HG02970 (cell line): ENCODE measurements at regions not wholly inside any gene's neighbourhood (a gene's known extent, or its start where the extent isn't known, plus 50 kb on each side); places are given as distances from the start of the nearest gene placed in this dataset.
"Not testable (repeated sequence)": the region's sequence is repeated elsewhere in the genome, so short reads cannot be mapped to it uniquely, and the experiment has no call there.

Experiments used
- ATAC-seq: cut with Tn5 transposase; IDR thresholded peaks from one replicate; pipeline ENCODE4 v1.9.1; 2021; ENCODE audit warnings: mild to moderate bottlenecking, moderate library complexity, moderate number of reproducible peaks; ENCODE audit not compliant: unreplicated experiment, low FRiP score

GRCh38 chr5:130868186-130868840 is 296.7 kb downstream of the HINT1 start:
- ATAC-seq, result no peak

DNA sequence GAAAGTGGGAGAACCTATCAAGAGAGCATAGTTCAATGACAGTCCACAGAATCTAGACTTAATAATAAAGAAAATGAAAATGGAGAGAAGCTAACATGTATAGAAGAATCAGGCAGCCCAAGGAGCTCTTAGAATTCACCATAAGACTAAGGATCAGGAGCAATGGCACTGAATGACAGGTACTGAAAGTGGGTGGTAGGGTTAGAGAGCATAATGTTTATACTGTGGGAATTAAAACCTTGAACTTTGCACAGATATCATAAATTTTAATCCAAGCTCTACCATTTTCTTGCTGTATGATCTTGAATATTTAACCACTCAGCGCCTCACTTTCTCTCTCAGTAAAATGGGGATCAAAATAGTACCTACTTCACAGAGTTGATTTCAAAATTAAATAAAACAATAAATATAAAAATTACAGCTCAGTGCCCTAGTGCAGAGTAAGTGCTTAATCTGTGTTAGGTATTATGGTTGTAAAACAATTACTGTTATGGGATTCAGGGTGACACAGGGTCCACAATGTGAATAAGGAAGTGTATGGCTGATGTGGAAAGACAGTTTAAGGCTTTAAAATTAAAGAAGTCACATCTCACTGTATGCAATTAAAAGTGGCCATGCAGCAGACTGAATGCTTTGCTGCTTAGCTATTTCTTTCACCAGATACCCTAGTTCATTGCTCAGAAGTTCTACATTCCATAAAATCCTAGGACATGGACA is 319.8 kb downstream of the HINT1 start:
- ATAC-seq, result no peak

GRCh38 chr5:130836729-130837649 is 328.1 kb downstream of the HINT1 start:
- no peak for ATAC-seq

DNA sequence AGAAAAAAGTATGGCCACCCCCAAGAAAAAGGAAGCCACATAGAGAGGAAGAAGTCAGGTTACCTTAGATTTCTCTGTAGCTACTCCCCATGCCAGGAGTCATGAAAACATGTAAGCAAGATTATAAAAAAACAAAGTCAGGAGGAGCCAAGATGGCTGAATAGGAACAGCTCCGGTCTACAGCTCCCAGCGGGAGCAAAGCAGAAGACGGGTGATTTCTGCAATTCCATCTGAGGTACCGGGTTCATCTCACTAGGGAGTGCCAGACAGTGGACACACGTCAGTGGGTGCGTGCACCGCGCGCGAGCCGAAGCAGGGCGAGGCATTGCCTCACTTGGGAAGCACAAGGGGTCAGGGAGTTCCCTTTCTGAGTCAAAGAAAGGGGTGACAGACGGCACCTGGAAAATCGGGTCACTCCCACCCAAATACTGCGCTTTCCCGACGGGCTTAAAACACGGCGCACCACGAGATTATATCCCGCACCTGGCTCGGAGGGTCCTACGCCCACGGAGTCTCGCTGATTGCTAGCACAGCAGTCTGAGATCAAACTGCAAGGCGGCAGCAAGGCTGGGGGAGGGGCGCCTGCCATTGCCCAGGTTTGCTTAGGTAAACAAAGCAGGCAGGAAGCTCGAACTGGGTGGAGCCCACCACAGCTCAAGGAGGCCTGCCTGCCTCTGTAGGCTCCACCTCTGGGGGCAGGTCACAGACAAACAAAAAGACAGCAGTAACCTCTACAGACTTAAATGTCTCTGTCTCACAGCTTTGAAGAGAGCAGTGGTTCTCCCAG is 347.3 kb downstream of the HINT1 start:
- not testable (repeated sequence) for ATAC-seq

DNA sequence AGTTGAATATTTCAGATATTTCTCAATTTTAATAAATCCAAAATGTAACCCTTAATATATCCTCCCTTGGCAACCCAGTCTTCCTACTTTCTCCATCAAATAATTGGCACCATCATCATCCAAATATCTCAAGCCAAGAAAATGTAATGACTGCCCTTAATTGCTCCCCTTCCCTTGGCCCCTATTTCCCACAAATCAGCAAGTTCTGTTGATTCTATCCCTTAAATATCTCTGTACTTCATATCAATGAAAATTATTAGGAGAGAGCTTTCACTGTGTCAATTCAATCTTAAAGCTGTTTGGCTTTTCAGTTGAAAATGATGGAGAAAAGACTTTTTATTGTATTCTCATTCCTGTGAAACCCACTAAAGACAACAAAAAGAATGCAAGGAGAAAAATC is 349.8 kb downstream of the HINT1 start:
- no peak for ATAC-seq

DNA sequence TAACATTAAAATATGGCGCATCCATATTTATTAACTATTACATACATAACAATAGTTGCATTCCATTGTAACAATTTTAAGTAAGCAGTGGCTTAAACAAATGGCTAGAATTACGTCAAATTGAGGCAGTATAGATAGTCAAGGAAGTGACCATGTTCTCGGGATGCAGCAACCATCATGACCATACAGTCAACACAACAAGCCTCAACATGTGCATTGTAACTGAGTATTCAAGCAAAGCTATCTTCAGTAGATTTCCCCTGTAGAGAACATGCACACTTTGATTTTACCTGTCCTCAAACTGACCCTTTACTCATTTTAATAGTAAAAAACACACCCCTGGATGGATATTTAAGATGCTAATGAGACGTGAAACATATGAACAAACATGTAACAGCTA is 356.4 kb downstream of the HINT1 start:
- ATAC-seq, result no peak

DNA sequence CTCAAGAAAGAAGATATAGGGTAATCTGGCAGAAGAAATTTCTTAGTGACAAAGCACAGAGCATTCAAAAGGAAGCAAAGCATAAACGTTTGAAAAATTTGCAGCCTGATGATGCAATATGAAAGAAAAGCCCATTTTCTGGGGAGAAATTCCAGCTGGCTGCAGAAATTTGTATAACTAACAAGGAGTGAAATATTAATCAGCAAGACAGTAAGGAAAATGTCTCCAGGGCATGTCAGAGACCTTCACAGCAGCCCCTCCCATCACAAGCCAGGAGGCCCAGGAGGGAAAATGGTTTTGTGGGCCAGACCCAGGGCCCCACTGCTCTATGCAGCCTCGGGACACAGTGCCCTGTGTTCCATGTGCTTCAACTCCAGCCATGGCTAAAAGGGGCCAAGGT is 359.4 kb downstream of the HINT1 start:
- no peak for ATAC-seq

DNA sequence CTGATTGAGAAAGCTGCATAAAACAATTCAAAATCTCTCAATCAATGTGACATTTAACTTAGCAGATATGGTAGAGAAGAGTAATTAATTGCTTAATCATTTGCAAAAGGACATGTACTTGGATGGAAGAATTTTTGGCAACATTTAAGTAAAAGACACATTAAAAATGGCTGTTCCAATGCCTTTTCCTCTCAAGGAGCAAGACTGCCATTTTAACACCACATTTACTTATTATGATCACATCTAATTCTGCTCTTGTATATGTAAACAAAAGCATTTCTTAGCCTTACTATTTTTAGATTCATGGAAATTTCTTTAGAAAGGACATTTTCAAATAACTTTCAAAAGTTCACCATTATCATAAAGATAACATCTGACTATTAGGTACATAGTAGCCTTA is 360.0 kb downstream of the HINT1 start:
- ATAC-seq, result no peak

GRCh38 chr5:130801963-130802362 is 363.1 kb downstream of the HINT1 start:
- ATAC-seq, result no peak

DNA sequence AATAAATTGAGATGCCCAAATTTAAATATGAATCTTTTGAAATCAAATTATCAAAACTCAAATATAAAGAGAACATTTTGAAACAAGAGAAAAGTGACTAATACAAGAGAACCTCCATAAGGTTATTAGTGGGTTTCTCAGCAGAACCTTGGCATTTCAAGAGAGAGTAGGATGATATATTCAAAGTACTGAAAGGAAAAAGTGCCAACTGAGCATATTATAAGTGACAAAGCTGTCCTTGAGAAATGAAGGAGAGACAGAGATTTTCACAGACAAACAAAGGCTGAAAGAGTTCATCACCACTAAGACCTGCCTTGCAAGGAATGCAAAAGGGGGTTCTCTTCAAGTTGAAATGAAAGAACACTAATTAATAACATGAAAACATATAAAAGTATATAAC is 366.0 kb downstream of the HINT1 start:
- no peak for ATAC-seq

DNA sequence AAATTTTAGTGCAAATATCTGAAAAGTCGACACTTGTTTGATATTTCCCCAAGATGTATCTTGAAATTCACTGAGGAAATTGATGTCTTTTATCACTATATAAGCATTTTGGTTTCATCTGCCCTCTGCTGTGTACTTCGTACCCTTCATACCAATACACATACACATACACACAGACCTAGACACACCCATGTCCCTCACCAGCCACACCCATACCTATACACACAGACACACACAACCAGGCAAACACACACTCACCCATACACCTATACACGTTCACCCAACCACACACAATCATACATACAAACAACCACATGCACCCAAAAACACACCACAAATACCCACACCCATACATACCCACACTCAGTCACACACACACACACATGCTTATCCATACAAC is 367.8 kb downstream of the HINT1 start:
- no peak for ATAC-seq

DNA sequence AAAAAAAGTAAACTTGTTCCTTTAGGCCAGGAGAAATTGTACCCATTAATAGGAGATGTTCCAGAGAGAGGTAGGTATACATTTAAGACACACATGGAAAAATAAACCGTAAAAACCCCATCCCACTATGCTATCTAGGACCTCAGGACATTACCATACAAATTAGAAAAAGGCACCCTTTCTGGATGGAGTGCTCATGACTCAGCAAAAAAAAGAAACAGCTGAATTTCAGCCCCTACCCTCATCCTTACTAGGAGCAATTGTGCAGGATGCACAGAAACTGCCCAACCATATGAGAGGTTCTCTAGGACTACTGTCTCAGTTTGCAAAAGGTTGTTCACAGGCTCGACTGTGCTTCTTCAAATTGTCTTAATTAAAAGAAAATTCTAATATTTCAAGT is 368.2 kb downstream of the HINT1 start:
- no peak for ATAC-seq

DNA sequence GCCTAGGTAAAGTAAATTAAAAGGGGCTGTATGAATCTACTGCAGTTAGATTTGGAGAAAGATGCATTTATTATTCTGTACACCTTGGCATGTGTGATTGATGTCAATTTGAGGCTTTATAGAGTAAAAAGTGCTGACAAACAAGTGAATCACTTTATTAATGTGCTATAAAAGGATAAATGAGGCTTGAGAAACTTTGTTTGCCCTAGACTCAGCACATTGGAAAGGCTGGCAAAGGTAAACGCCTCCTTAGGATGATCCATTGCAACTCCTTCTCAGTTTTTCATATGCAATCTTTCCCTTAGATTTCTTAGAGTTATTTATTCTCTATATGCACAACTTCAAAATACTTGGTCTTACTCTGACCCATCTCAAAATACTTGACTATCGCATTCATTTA is 369.0 kb downstream of the HINT1 start:
- ATAC-seq, result no peak

GRCh38 chr5:130795037-130795436 is 370.0 kb downstream of the HINT1 start:
- no peak for ATAC-seq

DNA sequence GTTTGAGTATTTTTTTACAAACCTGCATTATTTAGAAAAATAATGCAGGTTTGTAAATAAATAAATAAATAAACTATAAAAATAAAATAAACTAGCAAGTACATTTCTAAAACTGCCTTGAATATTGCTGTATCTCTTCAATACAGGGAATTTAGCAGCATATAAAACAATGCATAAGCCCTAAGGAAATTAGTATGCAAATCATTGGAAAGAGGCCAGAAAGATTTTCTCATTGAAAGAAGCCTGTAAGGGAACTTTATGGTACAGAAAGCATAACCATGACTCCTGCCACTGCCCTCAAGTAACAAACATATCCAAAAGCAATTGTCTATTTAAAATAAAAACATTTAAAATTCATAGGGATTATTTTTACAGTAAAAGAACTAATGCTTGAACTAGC is 387.3 kb downstream of the HINT1 start:
- ATAC-seq, result no peak

DNA sequence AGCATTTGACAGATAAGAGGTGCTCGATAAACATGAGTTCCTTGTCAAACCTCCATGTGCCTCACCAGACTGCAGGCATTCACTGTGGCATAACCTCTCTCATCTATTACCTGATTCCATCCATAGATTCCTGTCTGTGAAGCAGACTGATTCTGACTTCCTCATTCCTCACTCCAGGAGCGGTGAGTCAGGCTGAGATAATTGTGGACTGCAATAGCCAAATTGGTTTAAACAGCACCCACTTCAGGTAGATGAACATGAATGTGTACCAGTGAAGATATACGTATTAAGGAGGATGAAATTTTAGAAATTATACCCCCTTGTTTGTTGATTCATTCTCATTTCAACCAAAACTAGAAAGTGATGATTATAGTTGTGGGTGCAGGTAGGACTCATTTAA is 391.2 kb downstream of the HINT1 start:
- ATAC-seq, result no peak

- ATAC-seq, result no peak
Observed at GRCh38 chr5:130762031-130762430, 403.0 kb downstream of the HINT1 start.

DNA sequence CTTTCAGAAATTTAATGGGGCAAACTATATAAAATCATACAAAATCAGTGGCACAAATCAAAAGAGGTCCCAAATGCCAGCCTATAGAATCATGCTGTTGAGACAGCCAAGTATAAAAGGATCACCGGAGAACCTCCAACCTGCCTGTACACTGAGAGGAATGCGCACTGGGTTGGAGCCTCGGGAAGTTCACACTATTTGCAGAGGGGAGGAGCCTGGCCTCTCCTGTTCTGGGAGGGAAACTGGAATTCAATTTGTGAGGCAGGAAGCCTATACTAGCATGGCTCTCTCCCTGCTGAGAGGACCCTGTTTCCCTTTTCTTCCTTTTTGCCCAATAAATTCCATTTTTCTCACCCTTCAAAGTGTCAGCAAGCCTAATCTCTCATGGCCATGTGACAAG is 406.0 kb downstream of the HINT1 start:
- ATAC-seq, result no peak

DNA sequence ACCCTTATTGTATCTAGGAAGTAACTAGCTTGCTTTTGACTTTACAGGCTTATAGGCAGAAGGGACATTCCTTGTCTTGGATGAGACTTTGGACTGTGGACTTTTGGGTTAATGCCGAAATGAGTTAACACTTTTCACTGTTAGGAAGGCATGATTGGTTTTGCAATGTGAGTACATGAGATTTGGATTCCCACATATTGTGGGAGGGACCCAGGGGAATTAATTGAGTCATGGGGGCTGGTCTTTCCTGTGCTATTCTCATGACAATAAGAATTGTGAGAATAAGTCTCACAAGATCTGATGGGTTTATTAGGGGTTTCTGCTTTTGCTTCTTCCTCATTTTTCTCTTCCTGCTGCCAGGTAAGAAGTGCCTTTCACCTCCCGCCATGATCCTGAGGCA is 417.5 kb downstream of the HINT1 start:
- no peak for ATAC-seq

DNA sequence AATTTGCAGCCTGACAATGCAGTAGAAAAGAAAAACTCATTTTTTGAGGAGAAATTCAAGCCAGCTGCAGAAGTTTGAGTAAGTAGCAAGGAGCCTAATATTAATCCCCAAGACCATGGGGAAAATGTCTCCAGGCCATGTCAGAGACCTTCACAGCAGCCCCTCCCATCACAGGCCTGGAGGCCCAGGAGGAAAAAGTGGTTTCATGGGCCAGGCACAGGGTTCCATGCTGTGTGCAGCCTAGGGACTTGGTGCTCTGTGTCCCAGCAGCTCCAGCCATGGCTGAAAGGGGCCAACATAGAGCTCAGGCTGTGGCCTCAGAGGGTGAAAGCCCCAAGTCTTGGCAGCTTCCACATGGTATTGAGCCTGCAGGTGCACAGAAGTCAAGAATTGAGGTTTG is 418.4 kb downstream of the HINT1 start:
- ATAC-seq, result not testable (repeated sequence)

GRCh38 chr5:130743092-130743491 is 422.0 kb downstream of the HINT1 start:
- no peak for ATAC-seq
